ENCODE measurements at regions not wholly inside any gene's neighbourhood (a gene's known extent, or its start where the extent isn't known, plus 50 kb on each side); places are given as distances from the start of the nearest gene placed in this dataset.

GRCh38 chr18:9008709-9009635, 93.5 kb upstream of the NDUFV2 start (continued):
- peak; percentile 61; the same call in 1 of the 2 replicates for TF ChIP-seq E2F3 (CRISPR knock-in tag; IDR thresholded peaks at IDR 0.05)
- TF ChIP-seq SETDB1 (IDR thresholded peaks at IDR 0.05; ENCODE audit: low read length), result no peak
- TF ChIP-seq NFE2 (IDR thresholded peaks at IDR 0.05; ENCODE audit: low read depth), result peak; percentile 94
- no peak for TF ChIP-seq ZNF431 (CRISPR knock-in tag; IDR thresholded peaks at IDR 0.05)
- no peak for TF ChIP-seq C11orf30 (IDR thresholded peaks at IDR 0.05; ENCODE audit: low read depth)
- peak; percentile 95 for TF ChIP-seq CXXC5 (CRISPR knock-in tag; IDR thresholded peaks at IDR 0.05)
- no peak for TF ChIP-seq NELFE (IDR thresholded peaks at IDR 0.05; ENCODE audit: insufficient read depth, insufficient read length)
- TF ChIP-seq TBP (optimal IDR thresholded peaks at IDR 0.05; ENCODE audit: low read depth, low read length), result peak; percentile 68
- peak; percentile 50; the same call in 1 of the 2 replicates for TF ChIP-seq ZNF449 (CRISPR knock-in tag; IDR thresholded peaks at IDR 0.05)
- no peak for TF ChIP-seq RFX7 (CRISPR knock-in tag; IDR thresholded peaks at IDR 0.05)
- TF ChIP-seq MED1 (CRISPR knock-in tag; IDR thresholded peaks at IDR 0.05; ENCODE audit: borderline replicate concordance), result no peak
- no peak for TF ChIP-seq RERE (CRISPR knock-in tag; IDR thresholded peaks at IDR 0.05; ENCODE audit: borderline replicate concordance)
- 0 out of 2 replicates have a peak, but pooled peaks have one; percentile 47 for TF ChIP-seq ZNF57 (CRISPR knock-in tag; IDR thresholded peaks at IDR 0.05)
- TF ChIP-seq ARID1B (IDR thresholded peaks at IDR 0.05), result no peak
- no peak; the same call in 1 of the 2 replicates for TF ChIP-seq PHTF2 (CRISPR knock-in tag; IDR thresholded peaks at IDR 0.05)
- TF ChIP-seq ARHGAP35 (IDR thresholded peaks at IDR 0.05; ENCODE audit: partially characterized antibody), result no peak
- no peak for TF ChIP-seq DACH1 (IDR thresholded peaks at IDR 0.05; ENCODE audit: partially characterized antibody)
- no peak for TF ChIP-seq PRMT5 (CRISPR knock-in tag; IDR thresholded peaks at IDR 0.05)
- TF ChIP-seq NFIX (CRISPR knock-in tag; IDR thresholded peaks at IDR 0.05; ENCODE audit: low read depth), result no peak
- peak; percentile 93 for TF ChIP-seq MTA3 (IDR thresholded peaks at IDR 0.05; ENCODE audit: borderline replicate concordance)
- no peak for TF ChIP-seq ZNF217 (CRISPR knock-in tag; IDR thresholded peaks at IDR 0.05)
- no peak for TF ChIP-seq CREBBP (IDR thresholded peaks at IDR 0.05; ENCODE audit: low read depth, low read length)
- TF ChIP-seq ATF1 (CRISPR knock-in tag; IDR thresholded peaks at IDR 0.05), result no peak
- TF ChIP-seq ATF1 (tag; IDR thresholded peaks at IDR 0.05), result peak; percentile 92

Measured in K562 (cell line).